Coronary artery (tissue), 2 donors: ENCODE measurements at regions not wholly inside any gene's neighbourhood (a gene's known extent, or its start where the extent isn't known, plus 50 kb on each side); places are given as distances from the start of the nearest gene placed in this dataset.

Experiments used
- DNase-seq: peaks from one replicate; pipeline ENCODE4 v3.0.0-alpha.2; 2017; ENCODE audit warnings: low spot score
- H3K27ac ChIP-seq, 2 donors: fragments of 200-600 bp; sonication (generic); one replicate each; pipeline ENCODE4 v1.5.1; 2016 to 2019
- H3K4me3 ChIP-seq: fragments of 200-600 bp; sonication (generic); 2 replicates; pipeline ENCODE4 v1.5.1; 2016; ENCODE audit warnings: mild to moderate bottlenecking, moderate library complexity
- TF ChIP-seq, protein P1 (sequence below): fragments of 200-600 bp; sonication (generic); IDR thresholded peaks from one replicate; pipeline ENCODE4 v1.5.1; 2019; ENCODE audit warnings: antibody characterized with exemption

DNA sequence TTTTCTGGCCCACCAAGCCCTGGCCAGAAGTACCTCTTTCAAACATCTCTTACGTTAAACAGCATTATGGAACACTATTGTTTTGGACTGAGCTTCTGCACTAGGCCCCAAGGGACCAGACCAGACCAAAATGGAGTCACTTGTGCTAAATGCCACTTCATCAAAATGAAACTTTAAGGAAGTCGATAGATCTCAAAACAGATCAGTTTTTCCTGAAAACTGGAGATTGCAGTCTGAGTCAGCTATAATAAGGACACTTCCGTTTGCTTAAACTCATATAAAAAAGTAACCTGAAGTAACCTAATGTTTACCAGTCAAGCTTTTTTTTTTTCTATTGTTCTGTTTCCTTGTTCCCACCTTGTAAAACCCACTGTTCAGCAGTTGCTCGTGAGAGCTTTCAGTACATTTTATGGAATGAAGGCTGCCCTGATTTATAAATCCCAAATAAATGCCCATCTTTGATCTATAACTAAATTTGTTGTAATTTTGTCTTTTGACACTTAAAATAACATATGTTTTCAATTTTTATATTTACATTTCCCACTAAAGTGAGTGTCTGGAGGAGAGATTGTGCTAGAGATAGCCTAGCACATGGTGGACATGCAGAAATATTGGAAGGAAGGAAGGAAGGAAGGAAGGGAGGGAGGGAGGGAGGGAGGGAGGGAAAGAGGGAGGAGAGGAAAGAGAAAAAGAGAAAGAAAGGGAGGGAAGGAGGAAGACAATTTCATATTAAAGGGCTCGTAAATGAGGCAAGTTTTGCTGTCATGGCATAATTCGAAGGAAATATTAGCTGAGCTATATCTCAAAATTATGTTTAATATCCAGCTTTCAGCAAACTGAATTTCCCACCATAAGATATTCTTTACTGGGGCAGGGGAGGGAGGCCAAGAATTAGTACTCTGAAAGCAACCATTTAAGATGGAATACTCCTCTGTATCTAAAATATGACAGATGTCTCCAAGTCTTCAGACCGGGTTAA, 77.0 kb upstream of the CXADR start:
- no peak overlapping the region for H3K4me3 ChIP-seq
- H3K27ac ChIP-seq, result no peak overlapping the region
- DNase-seq, result no peak
- TF ChIP-seq, protein P1, sequence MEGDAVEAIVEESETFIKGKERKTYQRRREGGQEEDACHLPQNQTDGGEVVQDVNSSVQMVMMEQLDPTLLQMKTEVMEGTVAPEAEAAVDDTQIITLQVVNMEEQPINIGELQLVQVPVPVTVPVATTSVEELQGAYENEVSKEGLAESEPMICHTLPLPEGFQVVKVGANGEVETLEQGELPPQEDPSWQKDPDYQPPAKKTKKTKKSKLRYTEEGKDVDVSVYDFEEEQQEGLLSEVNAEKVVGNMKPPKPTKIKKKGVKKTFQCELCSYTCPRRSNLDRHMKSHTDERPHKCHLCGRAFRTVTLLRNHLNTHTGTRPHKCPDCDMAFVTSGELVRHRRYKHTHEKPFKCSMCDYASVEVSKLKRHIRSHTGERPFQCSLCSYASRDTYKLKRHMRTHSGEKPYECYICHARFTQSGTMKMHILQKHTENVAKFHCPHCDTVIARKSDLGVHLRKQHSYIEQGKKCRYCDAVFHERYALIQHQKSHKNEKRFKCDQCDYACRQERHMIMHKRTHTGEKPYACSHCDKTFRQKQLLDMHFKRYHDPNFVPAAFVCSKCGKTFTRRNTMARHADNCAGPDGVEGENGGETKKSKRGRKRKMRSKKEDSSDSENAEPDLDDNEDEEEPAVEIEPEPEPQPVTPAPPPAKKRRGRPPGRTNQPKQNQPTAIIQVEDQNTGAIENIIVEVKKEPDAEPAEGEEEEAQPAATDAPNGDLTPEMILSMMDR, result no peak

DNA sequence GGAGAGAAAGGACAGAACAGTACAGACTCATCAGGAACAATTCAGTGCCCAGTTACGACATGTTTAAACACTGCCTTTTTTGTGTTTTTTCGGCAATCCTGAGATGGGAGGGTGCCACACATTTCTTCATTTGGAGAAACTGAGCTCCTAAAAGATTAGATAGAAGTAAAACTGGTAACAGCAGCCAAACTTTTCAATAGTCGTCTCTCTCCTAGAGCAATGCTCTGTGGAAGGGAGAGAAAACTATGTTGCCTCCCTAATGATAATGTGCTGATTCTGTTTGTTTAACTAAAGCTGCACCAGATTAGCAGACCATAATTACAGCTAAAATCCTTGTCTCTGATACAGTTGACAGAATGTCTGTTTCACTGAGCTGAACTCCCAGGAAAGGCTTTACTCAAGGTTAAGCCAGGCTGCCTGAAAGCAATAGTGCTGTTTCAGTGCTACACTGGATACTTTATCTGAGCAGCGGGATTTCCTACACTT, 76.2 kb upstream of the CXADR start:
- TF ChIP-seq, protein P1, result no peak
- H3K4me3 ChIP-seq, result no peak overlapping the region
- no peak overlapping the region for H3K27ac ChIP-seq
- DNase-seq, result no peak

DNA sequence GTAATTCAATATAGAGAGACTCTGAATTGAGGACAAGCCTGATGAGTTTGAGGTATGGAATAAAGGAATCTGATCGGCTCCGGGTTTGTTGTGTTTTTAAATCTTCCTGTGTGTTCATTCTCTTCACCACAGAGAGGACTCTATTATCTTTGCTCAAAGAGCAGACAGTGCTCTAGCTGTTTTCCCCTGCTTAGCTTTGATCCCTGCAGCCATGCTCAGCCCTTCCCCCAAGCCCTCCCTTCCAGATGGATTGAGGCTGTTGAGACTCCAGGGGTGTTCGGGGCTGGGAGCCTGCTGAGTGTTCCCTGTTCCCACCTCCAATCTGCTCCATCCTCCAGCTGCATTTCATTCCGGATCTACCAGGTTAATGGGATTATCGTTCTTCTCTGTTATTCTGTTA, 74.2 kb upstream of the CXADR start:
- no peak overlapping the region for H3K27ac ChIP-seq
- no peak overlapping the region for H3K4me3 ChIP-seq
- TF ChIP-seq, protein P1, result no peak
- no peak for DNase-seq

DNA sequence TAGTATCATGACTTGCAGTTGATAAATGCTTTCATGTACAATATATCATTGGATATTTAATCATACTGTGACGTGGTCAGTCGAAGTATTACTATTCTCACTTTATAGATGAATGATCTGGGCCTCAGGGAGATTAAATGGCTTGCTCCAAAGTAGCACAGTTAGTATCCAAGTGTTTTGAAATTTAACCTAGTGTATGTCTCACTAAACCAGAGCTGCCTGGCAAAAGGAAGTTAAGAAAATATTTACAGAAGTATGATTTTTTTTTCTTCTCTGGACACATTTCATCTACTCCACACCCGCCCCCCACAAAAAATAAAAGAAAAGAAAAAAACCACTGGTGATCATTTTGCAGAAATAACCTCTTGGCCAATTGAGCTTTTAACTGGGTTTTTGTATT, 71.9 kb upstream of the CXADR start:
- TF ChIP-seq, protein P1, result no peak
- no peak overlapping the region for H3K27ac ChIP-seq
- no peak overlapping the region for H3K4me3 ChIP-seq
- DNase-seq, result no peak

DNA sequence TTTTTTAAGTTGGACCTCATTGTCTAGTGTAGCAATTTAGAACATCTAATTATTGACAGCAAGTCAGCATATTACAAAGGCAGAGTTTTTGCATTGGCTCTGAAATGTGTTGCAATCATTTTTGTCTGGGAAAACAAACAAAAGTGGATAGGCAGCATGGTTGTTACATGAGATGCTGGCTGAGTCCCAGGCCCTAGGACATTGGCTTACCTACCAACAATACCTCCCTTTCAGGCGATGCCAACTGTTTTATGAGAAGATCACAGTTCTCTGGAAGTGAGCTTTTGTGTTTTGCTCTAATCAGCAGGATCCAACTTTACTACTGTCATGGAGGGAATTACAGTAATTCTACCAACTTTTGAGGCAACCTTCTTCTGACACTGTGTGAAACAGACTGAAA, 71.5 kb upstream of the CXADR start:
- no peak overlapping the region for H3K27ac ChIP-seq
- TF ChIP-seq, protein P1, result no peak
- H3K4me3 ChIP-seq, result no peak overlapping the region
- DNase-seq, result no peak

DNA sequence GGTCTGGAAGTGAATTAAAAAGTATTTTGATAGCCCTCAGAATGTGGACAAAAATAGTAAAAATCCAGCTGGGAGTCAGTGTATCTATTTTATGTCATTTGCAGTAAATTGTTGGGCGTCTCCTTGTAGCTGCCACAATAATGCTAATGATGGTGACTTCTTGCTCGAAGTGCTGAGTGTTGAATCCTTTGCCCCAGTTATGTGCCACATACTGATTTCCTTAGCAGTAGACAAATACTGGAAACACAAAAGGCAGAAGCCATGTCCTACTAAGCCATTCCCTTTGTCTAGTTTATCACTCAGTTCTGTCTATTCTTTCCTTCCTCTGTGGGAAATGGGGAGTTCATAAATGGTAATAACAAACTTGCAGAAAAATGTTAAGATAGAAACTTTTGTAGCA, 70.7 kb upstream of the CXADR start:
- TF ChIP-seq, protein P1, result no peak
- no peak for DNase-seq
- Histone ChIP-seq H3K27ac (no peak overlapping the region), H3K4me3 (no peak overlapping the region)

DNA sequence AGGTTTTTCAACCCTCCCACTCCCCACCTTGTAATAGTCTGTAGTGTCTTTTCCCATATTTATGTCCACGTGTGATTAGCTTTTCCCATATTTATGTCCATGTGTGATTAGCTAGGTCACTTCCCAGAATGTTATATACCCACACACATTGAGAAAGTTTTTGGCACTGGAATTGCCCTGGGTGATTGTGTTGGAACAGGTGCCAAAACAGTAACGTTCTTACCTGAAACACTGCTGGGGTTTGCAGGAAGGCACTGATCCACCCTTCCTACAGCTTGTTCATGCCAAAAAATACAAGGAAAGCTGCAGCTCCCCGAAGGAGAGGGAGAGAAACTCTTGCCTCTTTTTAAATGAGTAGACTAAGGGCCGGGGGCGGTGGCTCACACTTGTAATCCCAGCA, 68.0 kb upstream of the CXADR start:
- Histone ChIP-seq H3K4me3 (no peak overlapping the region), H3K27ac (no peak overlapping the region)
- DNase-seq, result no peak
- TF ChIP-seq, protein P1, result no peak
